Spleen (tissue), 11 donors: ENCODE measurements at regions not wholly inside any gene's neighbourhood (a gene's known extent, or its start where the extent isn't known, plus 50 kb on each side); places are given as distances from the start of the nearest gene placed in this dataset.

Source experiments
- DNase-seq: peaks from one replicate; pipeline ENCODE4 v3.0.0-alpha.2; 2020
- H3K27ac ChIP-seq, 8 donors: fragments of 200-600 bp; sonication (generic) in 7 of 8; 1 replicate in 4 of 8; 2 replicates in 4 of 8; pipeline versions ENCODE4 v1.5.0 to v1.8.0; 2016 to 2021; ENCODE audit warnings: inconsistent platforms in 4 of 8, mild to moderate bottlenecking in 4 of 8, moderate library complexity in 1 of 8
- H3K27me3 ChIP-seq, 7 donors: fragments of 200-600 bp; sonication (generic) in 6 of 7; replicated peaks in 1 of 7; 1 replicate in 4 of 7; 2 replicates in 3 of 7; pipeline versions ENCODE4 v1.5.0 to v1.8.0; 2016 to 2021; ENCODE audit warnings: inconsistent platforms in 3 of 7, mild to moderate bottlenecking in 1 of 7
- H3K36me3 ChIP-seq, 6 donors: fragments of 200-600 bp; sonication (generic) in 5 of 6; 1 replicate in 4 of 6; 2 replicates in 2 of 6; pipeline versions ENCODE4 v1.5.0 to v1.8.0; 2016 to 2021; ENCODE audit warnings: inconsistent platforms in 2 of 6
- H3K4me1 ChIP-seq, 6 donors: fragments of 200-600 bp; sonication (generic) in 5 of 6; 1 replicate in 3 of 6; 2 replicates in 3 of 6; pipeline versions ENCODE4 v1.5.0 to v1.8.0; 2016 to 2021; ENCODE audit warnings: inconsistent platforms in 3 of 6
- H3K4me3 ChIP-seq, 8 donors: fragments of 200-600 bp; sonication (generic) in 7 of 8; 1 replicate in 4 of 8; 2 replicates in 4 of 8; pipeline versions ENCODE4 v1.5.0 to v1.8.0; 2016 to 2021; ENCODE audit warnings: inconsistent platforms in 4 of 8, mild to moderate bottlenecking in 4 of 8, moderate library complexity in 2 of 8
- H3K9me3 ChIP-seq, 8 donors: fragments of 200-600 bp; sonication (generic) in 7 of 8; 1 replicate in 4 of 8; 2 replicates in 4 of 8; pipeline versions ENCODE4 v1.5.0 to v1.8.0; 2016 to 2021; ENCODE audit warnings: inconsistent platforms in 4 of 8
- POLR2A ChIP-seq, 3 donors: fragments of 450-650 bp; IDR thresholded peaks; one replicate each; pipeline ENCODE4 v1.5.1; 2017; ENCODE audit warnings: antibody characterized with exemption in 3 of 3, mild to moderate bottlenecking in 1 of 3
- POLR2AphosphoS5 ChIP-seq, 3 donors: sonication (generic); formaldehyde crosslinking; IDR thresholded peaks; one replicate each; pipeline ENCODE4 v1.5.1; 2017; ENCODE audit warnings: antibody characterized with exemption in 3 of 3
- WGBS, 5 donors: extraction: QIAGEN DNeasy Blood & Tissue Kit in 3 of 5; methylation state at CpG; one replicate each; pipeline versions ENCODE4 v1.1.5 to v1.1.7; 2013 to 2018; 5-methylcytosine and 5-hydroxymethylcytosine counted together
- intact Hi-C: fragments of 100-400 bp; cut with DNase I; formaldehyde crosslinking; loops from one replicate; pipeline ENCODE4 v1.15.0; 2023; ENCODE audit warnings: low total_unique reads
- TF ChIP-seq, protein P1 (sequence below), 11 experiments: fragments of 200-600 bp in 7 of 11; fragments of 450-650 bp in 4 of 11; sonication (generic) in 4 of 11; IDR thresholded peaks in 8 of 11; conservative IDR thresholded peaks in 3 of 11; 1 replicate in 7 of 11; 2 replicates in 4 of 11; pipeline versions ENCODE4 v1.4.0 to v1.8.0; 2016 to 2021; ENCODE audit warnings: antibody characterized with exemption in 11 of 11, inconsistent platforms in 4 of 11, mild to moderate bottlenecking in 1 of 11
- donor health status: healthy with polysubstance abuse.
- donor health status: DM: no; HTN: no; CAD: no; lungs with moderate emphysema.
- donor health status: DM: no; HTN: no; CAD: no.
- donor health status: Bipolar disorder and iron deficiency.
- donor health status: healthy.
- donor health status: DM: no; HTN: no; CAD: no.
- donor health status: DM: yes; HTN: yes; CAD: no.

DNA sequence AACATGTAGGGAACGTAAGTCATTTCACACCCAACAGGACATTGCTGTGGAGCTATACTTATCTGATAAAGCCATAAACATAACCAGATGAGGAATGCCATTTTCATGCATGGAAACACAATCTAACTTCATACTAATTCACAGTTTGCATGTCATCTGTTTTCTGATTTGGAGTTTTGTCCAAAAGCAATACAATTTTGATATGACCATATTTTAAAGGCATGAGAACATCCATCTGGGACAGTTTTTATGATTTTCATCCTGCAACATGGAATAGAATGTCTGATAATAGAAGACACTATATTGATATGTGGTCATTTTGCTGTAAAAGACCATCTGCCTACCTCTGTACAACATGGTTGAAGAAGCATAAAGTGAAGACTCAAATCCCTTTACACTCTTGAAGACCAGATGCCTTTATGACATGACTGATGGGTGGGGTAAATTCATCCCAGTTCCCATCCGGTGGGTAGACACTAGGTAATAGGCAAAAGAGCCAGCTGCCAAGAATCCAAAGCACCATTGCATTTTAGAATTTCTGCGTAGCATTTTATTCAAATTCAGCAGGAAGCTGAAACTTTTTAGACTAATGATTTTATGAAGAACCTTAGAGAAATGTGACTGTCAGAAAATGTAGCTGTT, 309.8 kb downstream of the LMO7 start:
- WGBS, 5 donors = 68 to 86% (median 82%) methylated on average over 3 of the region's 3 CpGs
- intact Hi-C loops = no loop called here

DNA sequence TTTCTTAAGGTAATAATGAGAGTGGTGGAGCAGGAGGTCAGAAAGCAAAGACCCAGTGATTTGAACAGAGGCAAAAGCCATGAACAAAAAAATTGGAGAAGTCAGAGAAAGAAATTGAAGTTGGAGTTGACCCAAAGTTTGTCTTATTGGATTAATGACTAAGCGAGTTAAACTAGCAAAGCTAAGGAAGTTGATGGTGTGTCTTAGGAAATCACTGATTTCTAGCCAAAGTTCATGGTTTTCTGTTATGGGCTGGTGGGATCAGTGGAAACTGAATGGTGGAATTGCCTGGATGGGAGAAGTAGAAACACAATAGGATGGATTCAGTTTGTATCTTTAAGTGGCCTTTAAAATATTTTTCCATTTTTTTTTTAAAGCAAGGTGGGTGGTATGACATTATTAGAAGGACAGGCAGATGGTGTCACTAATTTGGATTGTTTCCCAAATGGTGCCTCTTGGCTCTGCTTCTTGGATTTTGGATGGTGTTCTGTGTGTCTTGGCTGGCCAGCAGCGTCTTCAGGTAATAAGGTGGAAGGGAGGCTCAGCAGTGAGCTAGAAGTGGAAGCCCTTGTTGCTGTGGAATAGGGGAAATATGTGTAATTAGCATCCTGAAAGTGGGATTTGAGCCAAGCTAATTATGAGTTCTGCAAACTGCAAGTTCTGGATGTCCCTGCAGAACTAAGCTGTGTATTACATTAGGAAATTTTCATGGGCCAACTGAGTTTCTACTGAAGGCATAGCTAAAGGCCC, 302.9 kb downstream of the LMO7 start:
- H3K4me1 ChIP-seq = no peaks in the 10 kb centered on the region
- no peak overlapping the region for H3K27ac ChIP-seq
- 54 to 82% (median 61%) methylated on average over 2 of the region's 2 CpGs for WGBS, 5 donors
- no peak overlapping the region for H3K4me3 ChIP-seq
- H3K9me3 ChIP-seq = no peaks in the 10 kb centered on the region
- intact Hi-C loops = no loop called here
- no peaks in the 10 kb centered on the region for H3K36me3 ChIP-seq
- TF ChIP-seq, protein P1, sequence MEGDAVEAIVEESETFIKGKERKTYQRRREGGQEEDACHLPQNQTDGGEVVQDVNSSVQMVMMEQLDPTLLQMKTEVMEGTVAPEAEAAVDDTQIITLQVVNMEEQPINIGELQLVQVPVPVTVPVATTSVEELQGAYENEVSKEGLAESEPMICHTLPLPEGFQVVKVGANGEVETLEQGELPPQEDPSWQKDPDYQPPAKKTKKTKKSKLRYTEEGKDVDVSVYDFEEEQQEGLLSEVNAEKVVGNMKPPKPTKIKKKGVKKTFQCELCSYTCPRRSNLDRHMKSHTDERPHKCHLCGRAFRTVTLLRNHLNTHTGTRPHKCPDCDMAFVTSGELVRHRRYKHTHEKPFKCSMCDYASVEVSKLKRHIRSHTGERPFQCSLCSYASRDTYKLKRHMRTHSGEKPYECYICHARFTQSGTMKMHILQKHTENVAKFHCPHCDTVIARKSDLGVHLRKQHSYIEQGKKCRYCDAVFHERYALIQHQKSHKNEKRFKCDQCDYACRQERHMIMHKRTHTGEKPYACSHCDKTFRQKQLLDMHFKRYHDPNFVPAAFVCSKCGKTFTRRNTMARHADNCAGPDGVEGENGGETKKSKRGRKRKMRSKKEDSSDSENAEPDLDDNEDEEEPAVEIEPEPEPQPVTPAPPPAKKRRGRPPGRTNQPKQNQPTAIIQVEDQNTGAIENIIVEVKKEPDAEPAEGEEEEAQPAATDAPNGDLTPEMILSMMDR (IDR thresholded peaks at IDR 0.05 in 8 of 11, conservative IDR thresholded peaks at IDR 0.05 in 3 of 11) = no peak
- no peak for TF ChIP-seq POLR2AphosphoS5 (IDR thresholded peaks at IDR 0.05)
- no peak for TF ChIP-seq POLR2A (IDR thresholded peaks at IDR 0.05)
- no peak for DNase-seq
- no peaks in the 10 kb centered on the region for H3K27me3 ChIP-seq

More for the DNA sequence above, 309.8 kb downstream of the LMO7 start:
- H3K9me3 ChIP-seq = no peaks in the 10 kb centered on the region
- no peak for DNase-seq
- no peaks in the 10 kb centered on the region for H3K4me1 ChIP-seq
- H3K27me3 ChIP-seq = no peaks in the 10 kb centered on the region
- TF ChIP-seq, protein P1 (IDR thresholded peaks at IDR 0.05 in 8 of 11, conservative IDR thresholded peaks at IDR 0.05 in 3 of 11) = no peak
- TF ChIP-seq POLR2AphosphoS5 (IDR thresholded peaks at IDR 0.05) (no peak), POLR2A (IDR thresholded peaks at IDR 0.05) (no peak)
- H3K4me3 ChIP-seq = no peak overlapping the region
- H3K36me3 ChIP-seq = no peaks in the 10 kb centered on the region
- H3K27ac ChIP-seq = no peak overlapping the region

DNA sequence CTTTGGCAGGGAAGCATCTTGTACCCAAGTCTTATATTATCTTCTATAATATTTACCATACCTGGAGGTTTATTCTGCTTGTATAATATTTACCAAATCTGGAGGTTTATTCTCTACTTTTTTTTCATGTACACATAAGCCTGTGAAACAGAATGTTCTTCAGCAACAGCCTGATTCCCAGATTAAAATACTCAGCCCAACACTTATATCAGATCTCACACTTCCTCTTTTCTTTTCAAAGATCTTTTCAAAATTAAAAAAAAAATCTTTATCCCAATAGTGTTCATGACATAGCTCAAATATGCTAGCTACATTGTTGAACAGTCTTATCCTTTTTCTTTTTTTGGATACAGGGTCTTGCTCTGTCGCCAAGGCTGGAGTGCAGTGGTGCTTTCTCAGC, 300.7 kb downstream of the LMO7 start:
- 48 to 96% (median 89%) methylated on average over 1 of the region's 1 CpG for WGBS, 5 donors
- intact Hi-C loops = no loop called here

DNA sequence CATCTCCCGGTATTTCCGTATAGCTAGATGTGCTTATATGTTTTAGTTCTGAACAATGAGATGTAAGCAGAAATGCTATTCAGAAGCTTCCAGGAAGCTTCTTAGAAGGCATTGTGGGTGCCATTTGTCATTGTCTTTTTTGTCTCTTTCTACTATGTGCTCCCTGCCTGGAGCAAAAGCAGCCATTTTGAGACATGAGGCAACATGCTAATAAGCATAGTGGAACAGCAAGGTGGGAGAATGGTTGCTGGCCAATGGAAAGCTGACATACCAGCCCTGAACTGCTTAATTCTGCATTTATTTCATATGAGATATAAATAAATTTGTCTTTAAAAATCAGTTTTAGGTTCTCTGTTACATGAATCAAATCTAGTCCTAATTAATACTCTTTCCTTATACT, 299.7 kb downstream of the LMO7 start:
- Histone ChIP-seq H3K36me3 (no peaks in the 10 kb centered on the region), H3K4me1 (no peaks in the 10 kb centered on the region), H3K27ac (no peak overlapping the region), H3K27me3 (no peaks in the 10 kb centered on the region), H3K4me3 (no peak overlapping the region), H3K9me3 (no peaks in the 10 kb centered on the region)
- intact Hi-C loops = no loop called here
- TF ChIP-seq, protein P1 (IDR thresholded peaks at IDR 0.05 in 8 of 11, conservative IDR thresholded peaks at IDR 0.05 in 3 of 11) = no peak
- no peak for DNase-seq
- WGBS, 5 donors = 77 to 96% (median 94%) methylated on average over 2 of the region's 2 CpGs

More for the DNA sequence above, 300.7 kb downstream of the LMO7 start:
- Histone ChIP-seq H3K27me3 (no peaks in the 10 kb centered on the region), H3K4me1 (no peaks in the 10 kb centered on the region), H3K9me3 (no peaks in the 10 kb centered on the region), H3K4me3 (no peak overlapping the region), H3K27ac (no peak overlapping the region), H3K36me3 (no peaks in the 10 kb centered on the region)
- TF ChIP-seq, protein P1 (IDR thresholded peaks at IDR 0.05 in 8 of 11, conservative IDR thresholded peaks at IDR 0.05 in 3 of 11) = no peak
- no peak for TF ChIP-seq POLR2A (IDR thresholded peaks at IDR 0.05)
- TF ChIP-seq POLR2AphosphoS5 (IDR thresholded peaks at IDR 0.05) = no peak
- DNase-seq = no peak
